ENCODE measurements at regions not wholly inside any gene's neighbourhood (a gene's known extent, or its start where the extent isn't known, plus 50 kb on each side); places are given as distances from the start of the nearest gene placed in this dataset.

DNA sequence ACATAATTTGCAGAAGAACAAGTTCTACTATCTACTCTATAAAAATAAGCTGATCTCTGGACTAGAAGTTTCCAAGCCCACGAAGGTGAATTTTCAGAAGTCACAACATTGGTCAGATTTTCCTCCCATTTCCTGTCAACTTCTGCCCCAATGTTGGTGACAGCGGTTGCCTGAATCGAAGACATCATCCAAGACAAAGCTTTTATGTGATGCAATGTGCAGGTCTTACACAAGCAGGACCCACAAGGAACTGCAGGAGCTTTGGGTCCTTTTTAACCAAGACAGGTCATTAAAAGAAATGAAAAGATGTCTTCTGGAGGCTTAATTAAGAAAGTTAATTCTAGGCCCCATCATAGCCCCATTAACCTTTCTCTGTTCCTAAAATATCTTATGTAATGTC lies 125.6 kb upstream of the BLID start:
- CTCF ChIA-PET (ENCODE audit: low intra/inter-chr PET ratio): no interaction called here
- POLR2A ChIA-PET: no interaction called here
- ATAC-seq: no peak
- intact Hi-C loops (cut with micrococcal nuclease) (no loop called here), in situ Hi-C loops (cut with MboI) (no loop called here)
- DNase-seq (ENCODE audit: extremely low read depth in 1 of 4, low spot score in 3 of 4): no peak
- Histone ChIP-seq H3K4me2 (ENCODE audit: insufficient read depth, low read length) (no peak overlapping the region), H3K4me1 (replicated peaks in 1 of 2; ENCODE audit: control insufficient read depth in 2 of 2, insufficient read depth in 2 of 2, low read length in 2 of 2) (no peaks in the 10 kb centered on the region), H3K9me1 (ENCODE audit: control insufficient read depth, insufficient read depth, low read length) (no peaks in the 10 kb centered on the region), H2AFZ (ENCODE audit: low read depth, low read length) (no peak overlapping the region), H3K79me2 (ENCODE audit: control insufficient read depth, insufficient read depth, low read length) (no peaks in the 10 kb centered on the region), H3K27me3 (ENCODE audit: control insufficient read depth in 2 of 2, insufficient read depth in 2 of 2, low read length in 2 of 2) (no peaks in the 10 kb centered on the region), H4K20me1 (replicated peaks; ENCODE audit: control insufficient read depth, insufficient read depth, low read length) (no peaks in the 10 kb centered on the region), H3K27ac (ENCODE audit: extremely low read depth, low read depth, low read length) (no peak overlapping the region), H3K9me3 (replicated peaks; ENCODE audit: control insufficient read depth, insufficient read depth, low read depth, low read length) (no peaks in the 10 kb centered on the region), H3K4me3 (no peak overlapping the region), H3K9ac (ENCODE audit: insufficient read depth in 1 of 2, low read depth in 2 of 2, low read length in 2 of 2) (no peak overlapping the region), H3K36me3 (ENCODE audit: control insufficient read depth, insufficient read depth, low read length) (no peaks in the 10 kb centered on the region)
- no TSS peak for BruUV-seq (replicated peaks)
- WGBS (ENCODE audit: insufficient coverage, low coverage, missing lambda C conversion rate): 0% methylated on average over 3 of the region's 3 CpGs
- no peak for TF ChIP-seq EP300 (IDR thresholded peaks at IDR 0.05; ENCODE audit: low read length)
- FAIRE-seq: no peak

DNA sequence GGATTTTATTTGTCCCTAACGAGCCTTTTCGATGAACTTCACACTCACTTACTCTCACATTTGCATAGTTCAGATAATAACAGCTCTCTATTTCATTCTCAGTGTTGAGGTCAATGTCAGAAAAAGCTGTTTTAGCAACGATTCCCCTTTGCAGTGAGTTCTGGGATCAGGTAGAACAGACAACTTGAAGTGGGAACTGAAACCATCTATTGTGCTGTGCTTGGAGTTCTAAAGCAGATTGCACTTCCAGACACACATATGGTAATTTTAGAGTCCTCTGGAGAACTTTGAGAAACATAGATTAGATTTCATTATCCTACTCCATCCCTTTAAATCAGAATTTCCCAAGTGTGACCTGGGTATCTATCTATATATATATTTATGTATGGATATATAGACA lies 124.6 kb upstream of the BLID start:
- in situ Hi-C loops (cut with MboI) (no loop called here), intact Hi-C loops (cut with micrococcal nuclease) (no loop called here)
- Histone ChIP-seq H3K4me3 (no peak overlapping the region), H3K9ac (ENCODE audit: insufficient read depth in 1 of 2, low read depth in 2 of 2, low read length in 2 of 2) (no peak overlapping the region), H3K27me3 (ENCODE audit: control insufficient read depth in 2 of 2, insufficient read depth in 2 of 2, low read length in 2 of 2) (no peaks in the 10 kb centered on the region), H3K4me1 (replicated peaks in 1 of 2; ENCODE audit: control insufficient read depth in 2 of 2, insufficient read depth in 2 of 2, low read length in 2 of 2) (no peaks in the 10 kb centered on the region), H3K4me2 (ENCODE audit: insufficient read depth, low read length) (no peak overlapping the region), H3K27ac (ENCODE audit: extremely low read depth, low read depth, low read length) (no peak overlapping the region), H4K20me1 (replicated peaks; ENCODE audit: control insufficient read depth, insufficient read depth, low read length) (no peaks in the 10 kb centered on the region), H3K36me3 (ENCODE audit: control insufficient read depth, insufficient read depth, low read length) (no peaks in the 10 kb centered on the region), H2AFZ (ENCODE audit: low read depth, low read length) (no peak overlapping the region), H3K9me3 (replicated peaks; ENCODE audit: control insufficient read depth, insufficient read depth, low read depth, low read length) (no peaks in the 10 kb centered on the region), H3K79me2 (ENCODE audit: control insufficient read depth, insufficient read depth, low read length) (no peaks in the 10 kb centered on the region), H3K9me1 (ENCODE audit: control insufficient read depth, insufficient read depth, low read length) (no peaks in the 10 kb centered on the region)
- no TSS peak for BruUV-seq (replicated peaks)
- DNase-seq (ENCODE audit: extremely low read depth in 1 of 4, low spot score in 3 of 4): no peak
- no peak for FAIRE-seq
- ChIA-PET CTCF (ENCODE audit: low intra/inter-chr PET ratio) (no interaction called here), POLR2A (no interaction called here)
- WGBS (ENCODE audit: insufficient coverage, low coverage, missing lambda C conversion rate): 3% methylated on average over 3 of the region's 3 CpGs
- TF ChIP-seq ZNF174 (CRISPR knock-in tag; IDR thresholded peaks at IDR 0.05) (no peak), RFX1 (IDR thresholded peaks at IDR 0.05) (no peak), HDAC3 (IDR thresholded peaks at IDR 0.05; ENCODE audit: borderline replicate concordance, partially characterized antibody) (no peak), PHF20 (IDR thresholded peaks at IDR 0.05; ENCODE audit: partially characterized antibody) (no peak), EHMT2 (IDR thresholded peaks at IDR 0.05) (no peak), ZFP30 (CRISPR knock-in tag; IDR thresholded peaks at IDR 0.05; ENCODE audit: borderline replicate concordance) (no peak), RBM25 (IDR thresholded peaks at IDR 0.05; ENCODE audit: low read depth, low read length, severe bottlenecking) (no peak), ZBTB8A (IDR thresholded peaks at IDR 0.05; ENCODE audit: partially characterized antibody) (no peak), TRIM24 (IDR thresholded peaks at IDR 0.05) (no peak), GATA2 (CRISPR knock-in tag; IDR thresholded peaks at IDR 0.05) (no peak), POLR2G (IDR thresholded peaks at IDR 0.05; ENCODE audit: low read depth, low read length) (no peak)
- TF ChIP-seq, protein P1, sequence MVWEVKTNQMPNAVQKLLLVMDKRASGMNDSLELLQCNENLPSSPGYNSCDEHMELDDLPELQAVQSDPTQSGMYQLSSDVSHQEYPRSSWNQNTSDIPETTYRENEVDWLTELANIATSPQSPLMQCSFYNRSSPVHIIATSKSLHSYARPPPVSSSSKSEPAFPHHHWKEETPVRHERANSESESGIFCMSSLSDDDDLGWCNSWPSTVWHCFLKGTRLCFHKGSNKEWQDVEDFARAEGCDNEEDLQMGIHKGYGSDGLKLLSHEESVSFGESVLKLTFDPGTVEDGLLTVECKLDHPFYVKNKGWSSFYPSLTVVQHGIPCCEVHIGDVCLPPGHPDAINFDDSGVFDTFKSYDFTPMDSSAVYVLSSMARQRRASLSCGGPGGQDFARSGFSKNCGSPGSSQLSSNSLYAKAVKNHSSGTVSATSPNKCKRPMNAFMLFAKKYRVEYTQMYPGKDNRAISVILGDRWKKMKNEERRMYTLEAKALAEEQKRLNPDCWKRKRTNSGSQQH (CRISPR knock-in tag; IDR thresholded peaks at IDR 0.05): no peak
- TF ChIP-seq, protein P2, sequence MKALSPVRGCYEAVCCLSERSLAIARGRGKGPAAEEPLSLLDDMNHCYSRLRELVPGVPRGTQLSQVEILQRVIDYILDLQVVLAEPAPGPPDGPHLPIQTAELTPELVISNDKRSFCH (CRISPR knock-in tag; IDR thresholded peaks at IDR 0.05): no peak
- TF ChIP-seq, protein P2 (tag; IDR thresholded peaks at IDR 0.05): no peak
- no peak for ATAC-seq

All from K562 (cell line).